Ishikawa (cell line): ENCODE measurements at regions not wholly inside any gene's neighbourhood (a gene's known extent, or its start where the extent isn't known, plus 50 kb on each side); places are given as distances from the start of the nearest gene placed in this dataset.

Experiments
- CEBPB ChIP-seq: IDR thresholded peaks from 2 replicates; pipeline ENCODE4 v1.6.1; 2012
- CREB1 ChIP-seq: IDR thresholded peaks from 2 replicates; pipeline ENCODE4 v1.6.1; 2012; ENCODE audit warnings: low read depth
- EGR1 ChIP-seq: IDR thresholded peaks from 2 replicates; pipeline ENCODE4 v1.6.1; 2012
- EP300 ChIP-seq: IDR thresholded peaks from 2 replicates; pipeline ENCODE4 v1.6.1; 2012; ENCODE audit warnings: borderline replicate concordance
- FOXM1 ChIP-seq: IDR thresholded peaks from 2 replicates; pipeline ENCODE4 v1.6.1; 2012; ENCODE audit warnings: low read depth, borderline replicate concordance
- NFIC ChIP-seq: IDR thresholded peaks from 2 replicates; pipeline ENCODE4 v1.6.1; 2012
- RAD21 ChIP-seq: IDR thresholded peaks from 2 replicates; pipeline ENCODE4 v1.6.1; 2012; ENCODE audit warnings: low read depth
- TAF1 ChIP-seq: IDR thresholded peaks from 2 replicates; pipeline ENCODE4 v1.6.1; 2012; ENCODE audit warnings: low read depth, mild to moderate bottlenecking
- TCF12 ChIP-seq: IDR thresholded peaks from 2 replicates; pipeline ENCODE4 v1.6.1; 2012; ENCODE audit warnings: low read depth
- TEAD4 ChIP-seq: IDR thresholded peaks from 2 replicates; pipeline ENCODE4 v1.6.1; 2012
- YY1 ChIP-seq: IDR thresholded peaks from 2 replicates; pipeline ENCODE4 v1.6.1; 2012; ENCODE audit warnings: low read depth
- ZBTB7A ChIP-seq: IDR thresholded peaks from 2 replicates; pipeline ENCODE4 v1.6.1; 2012; ENCODE audit warnings: low read depth
- TF ChIP-seq, protein P1 (sequence below): IDR thresholded peaks from 2 replicates; pipeline ENCODE4 v1.6.1; 2012; ENCODE audit warnings: low read depth, mild to moderate bottlenecking
- TF ChIP-seq, protein P2 (sequence below): IDR thresholded peaks from 2 replicates; pipeline ENCODE4 v1.6.1; 2012
- TF ChIP-seq, protein P3 (sequence below): IDR thresholded peaks from 2 replicates; pipeline ENCODE4 v1.6.1; 2012

DNA sequence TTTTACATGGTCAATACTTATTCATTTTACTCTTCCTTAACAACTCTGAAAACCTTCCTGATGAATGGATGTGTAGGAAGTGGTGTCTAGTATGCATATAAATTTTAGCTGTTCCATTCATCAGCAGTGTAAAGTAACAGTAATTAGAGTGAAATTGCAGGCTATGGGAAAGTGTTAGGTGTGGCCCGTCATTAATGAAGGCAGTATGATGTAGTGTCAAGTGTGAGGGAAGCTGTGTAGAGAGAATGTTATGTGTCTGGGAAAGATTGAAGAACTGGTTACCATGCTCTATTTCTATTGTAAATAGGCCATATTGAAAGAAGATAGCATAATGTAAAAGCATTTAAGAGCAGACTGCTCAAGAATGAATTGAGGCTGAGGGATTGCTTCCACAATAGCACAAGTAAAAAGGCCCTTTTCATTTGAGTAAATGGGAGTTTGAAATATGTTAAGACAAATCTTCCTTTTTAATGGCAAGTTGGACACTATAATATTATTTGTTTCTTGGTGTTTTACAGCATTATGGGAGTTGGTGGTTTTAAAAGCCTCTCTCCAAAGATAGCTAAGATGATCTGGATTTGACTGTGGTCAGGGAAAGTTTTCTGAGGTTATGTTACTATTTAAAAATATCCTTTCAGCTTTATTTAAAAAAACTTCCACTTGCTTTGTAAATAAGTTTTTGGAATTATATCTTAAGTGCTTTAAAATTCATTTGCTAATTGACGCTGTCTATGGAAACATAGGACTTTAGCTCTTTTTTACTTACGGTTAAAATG, 401.0 kb upstream of the ZEB2 start:
- TF ChIP-seq RAD21 (no peak), YY1 (no peak), EP300 (no peak), TCF12 (no peak), EGR1 (no peak), CREB1 (no peak), FOXM1 (no peak), ZBTB7A (no peak), NFIC (no peak), TEAD4 (no peak), TAF1 (no peak), CEBPB (no peak)
- TF ChIP-seq, protein P1, sequence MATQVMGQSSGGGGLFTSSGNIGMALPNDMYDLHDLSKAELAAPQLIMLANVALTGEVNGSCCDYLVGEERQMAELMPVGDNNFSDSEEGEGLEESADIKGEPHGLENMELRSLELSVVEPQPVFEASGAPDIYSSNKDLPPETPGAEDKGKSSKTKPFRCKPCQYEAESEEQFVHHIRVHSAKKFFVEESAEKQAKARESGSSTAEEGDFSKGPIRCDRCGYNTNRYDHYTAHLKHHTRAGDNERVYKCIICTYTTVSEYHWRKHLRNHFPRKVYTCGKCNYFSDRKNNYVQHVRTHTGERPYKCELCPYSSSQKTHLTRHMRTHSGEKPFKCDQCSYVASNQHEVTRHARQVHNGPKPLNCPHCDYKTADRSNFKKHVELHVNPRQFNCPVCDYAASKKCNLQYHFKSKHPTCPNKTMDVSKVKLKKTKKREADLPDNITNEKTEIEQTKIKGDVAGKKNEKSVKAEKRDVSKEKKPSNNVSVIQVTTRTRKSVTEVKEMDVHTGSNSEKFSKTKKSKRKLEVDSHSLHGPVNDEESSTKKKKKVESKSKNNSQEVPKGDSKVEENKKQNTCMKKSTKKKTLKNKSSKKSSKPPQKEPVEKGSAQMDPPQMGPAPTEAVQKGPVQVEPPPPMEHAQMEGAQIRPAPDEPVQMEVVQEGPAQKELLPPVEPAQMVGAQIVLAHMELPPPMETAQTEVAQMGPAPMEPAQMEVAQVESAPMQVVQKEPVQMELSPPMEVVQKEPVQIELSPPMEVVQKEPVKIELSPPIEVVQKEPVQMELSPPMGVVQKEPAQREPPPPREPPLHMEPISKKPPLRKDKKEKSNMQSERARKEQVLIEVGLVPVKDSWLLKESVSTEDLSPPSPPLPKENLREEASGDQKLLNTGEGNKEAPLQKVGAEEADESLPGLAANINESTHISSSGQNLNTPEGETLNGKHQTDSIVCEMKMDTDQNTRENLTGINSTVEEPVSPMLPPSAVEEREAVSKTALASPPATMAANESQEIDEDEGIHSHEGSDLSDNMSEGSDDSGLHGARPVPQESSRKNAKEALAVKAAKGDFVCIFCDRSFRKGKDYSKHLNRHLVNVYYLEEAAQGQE, result no peak
- TF ChIP-seq, protein P2, sequence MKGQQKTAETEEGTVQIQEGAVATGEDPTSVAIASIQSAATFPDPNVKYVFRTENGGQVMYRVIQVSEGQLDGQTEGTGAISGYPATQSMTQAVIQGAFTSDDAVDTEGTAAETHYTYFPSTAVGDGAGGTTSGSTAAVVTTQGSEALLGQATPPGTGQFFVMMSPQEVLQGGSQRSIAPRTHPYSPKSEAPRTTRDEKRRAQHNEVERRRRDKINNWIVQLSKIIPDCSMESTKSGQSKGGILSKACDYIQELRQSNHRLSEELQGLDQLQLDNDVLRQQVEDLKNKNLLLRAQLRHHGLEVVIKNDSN, result no peak
- TF ChIP-seq, protein P3, sequence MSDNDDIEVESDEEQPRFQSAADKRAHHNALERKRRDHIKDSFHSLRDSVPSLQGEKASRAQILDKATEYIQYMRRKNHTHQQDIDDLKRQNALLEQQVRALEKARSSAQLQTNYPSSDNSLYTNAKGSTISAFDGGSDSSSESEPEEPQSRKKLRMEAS, result no peak

DNA sequence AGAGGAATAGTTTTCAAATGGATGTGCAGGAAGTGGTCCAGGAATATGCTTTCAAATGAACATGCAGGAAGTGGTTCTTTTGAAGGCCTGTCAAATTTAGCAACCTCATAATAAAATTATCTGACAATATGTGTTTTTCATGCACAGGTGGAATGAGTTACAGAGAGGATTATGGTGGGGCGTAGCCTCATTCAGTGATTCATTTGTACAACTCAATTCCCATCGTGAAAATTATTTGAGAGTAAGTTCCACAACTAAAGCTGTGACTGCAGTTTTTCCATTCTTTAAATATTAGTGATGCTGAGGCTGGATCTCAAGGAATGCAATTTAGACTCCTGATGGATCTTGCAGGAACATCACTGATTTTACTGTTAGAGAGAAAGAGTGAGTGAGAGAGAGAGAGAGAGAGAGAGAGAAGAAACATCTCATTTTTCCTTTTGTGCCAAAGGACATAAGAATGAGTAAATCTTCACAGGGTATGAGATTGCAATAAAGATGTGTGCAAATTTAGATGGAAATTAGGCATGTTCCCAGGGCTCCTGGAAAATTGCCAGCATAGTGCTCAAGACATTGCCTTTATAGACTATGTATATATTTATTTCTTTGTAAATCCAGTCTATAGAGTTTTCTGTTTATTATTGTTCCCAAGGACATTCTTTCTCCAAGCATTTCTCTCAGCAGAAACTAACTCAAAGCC, 394.9 kb upstream of the ZEB2 start:
- TF ChIP-seq YY1 (no peak), CREB1 (no peak), EP300 (no peak), TAF1 (no peak), RAD21 (no peak), CEBPB (no peak), ZBTB7A (no peak)
- TF ChIP-seq, protein P1, result no peak
- TF ChIP-seq, protein P2, result no peak

DNA sequence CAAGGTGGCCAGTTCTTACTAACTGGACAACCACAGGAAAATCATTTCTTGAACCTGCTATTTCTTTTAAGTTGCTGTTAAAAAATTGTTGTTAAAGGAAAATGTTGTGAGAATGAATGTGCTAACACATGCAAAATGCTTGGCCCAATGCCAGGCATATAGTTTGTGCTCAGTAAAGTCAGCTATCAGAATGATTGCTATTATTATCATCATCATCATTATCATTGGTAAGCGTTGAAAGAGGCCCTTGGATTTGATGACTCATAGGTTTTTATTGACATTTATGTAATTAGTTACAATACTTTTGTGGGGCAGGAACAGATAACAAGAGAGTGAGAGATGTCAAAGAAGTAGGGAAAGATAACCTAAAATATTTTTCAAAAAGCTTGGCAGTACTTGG, 394.2 kb upstream of the ZEB2 start:
- no peak for TF ChIP-seq EP300
- no peak for TF ChIP-seq TEAD4
- TF ChIP-seq ZBTB7A, result no peak
- TF ChIP-seq TCF12, result no peak
- no peak for TF ChIP-seq CREB1
- TF ChIP-seq, protein P2, result no peak
- no peak for TF ChIP-seq FOXM1

DNA sequence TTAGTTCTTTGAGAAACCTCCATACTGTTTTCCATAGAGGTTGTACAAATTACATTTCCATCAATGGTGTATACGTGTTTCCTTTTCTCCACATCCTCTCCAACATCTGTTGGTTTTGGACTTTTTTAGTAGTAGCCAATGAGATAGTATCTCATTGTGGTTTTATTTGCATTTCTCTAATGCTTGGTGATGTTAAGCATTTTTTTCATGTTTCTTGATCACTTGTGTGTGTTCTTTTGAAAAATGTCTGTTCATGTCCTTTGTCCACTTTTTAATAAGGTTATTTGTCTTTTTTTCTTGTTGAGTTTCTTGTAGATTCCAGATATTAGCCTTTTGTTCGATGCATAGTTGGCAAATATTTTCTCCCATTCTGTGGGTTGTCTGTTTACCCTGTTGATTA, 392.3 kb upstream of the ZEB2 start:
- TF ChIP-seq TAF1, result no peak
- TF ChIP-seq TEAD4, result no peak
- TF ChIP-seq, protein P1, result no peak
- no peak for TF ChIP-seq NFIC
